BJ (cell line): ENCODE measurements at regions not wholly inside any gene's neighbourhood (a gene's known extent, or its start where the extent isn't known, plus 50 kb on each side); places are given as distances from the start of the nearest gene placed in this dataset. TPM values are rescaled to one million over a fixed set of nuclear protein-coding genes. Genes with fewer than 3 reads are reported as not detected.

Source experiments
- CTCF ChIA-PET: fragments of 350-600 bp; formaldehyde crosslinking; extraction: SDS; loops from one replicate; lab custom pipeline; 2021; ENCODE audit warnings: antibody characterized with exemption, inconsistent platforms; lab: Yijun Ruan, JAX
- POLR2A ChIA-PET: fragments of 300-600 bp; sonication (Branson Sonifier 250); formaldehyde crosslinking; extraction: SDS; loops from one replicate; lab custom pipeline; 2021; ENCODE audit warnings: antibody characterized with exemption; lab: Charles Lee
- DNase-seq: peaks from one replicate; pipeline ENCODE4 v3.0.0-alpha.2; 2011; ENCODE audit warnings: low read depth
- H3K27me3 ChIP-seq: 2 replicates; pipeline ENCODE4 v1.6.0; 2011; ENCODE audit warnings: low read length; ENCODE audit not compliant: control insufficient read depth, insufficient read depth
- H3K36me3 ChIP-seq: 2 replicates; pipeline ENCODE4 v1.5.1; 2011; ENCODE audit warnings: low read length; ENCODE audit not compliant: control insufficient read depth, insufficient read depth
- H3K4me3 ChIP-seq: 2 replicates; pipeline ENCODE4 v1.5.1; 2011; ENCODE audit warnings: low read depth, mild to moderate bottlenecking, control low read depth, low read length
- small RNA-seq: library from RNA; depleted of rRNA; stranded (forward); fragments of <200 nt; gene quantifications from one replicate; pipeline ENCODE3, GENCODE V24; 2012; ENCODE audit warnings: low replicate concordance, low read depth; ENCODE audit not compliant: insufficient read length
- TF ChIP-seq, protein P1 (sequence below): IDR thresholded peaks from 2 replicates; pipeline ENCODE4 v1.5.1; 2011; ENCODE audit warnings: low read depth, mild to moderate bottlenecking, control low read depth, inconsistent platforms, low read length, moderate library complexity; ENCODE audit not compliant: insufficient read depth

GRCh38 chr1:182118851-182119250 lies 57.3 kb upstream of the ZNF648 start:
- ChIA-PET CTCF (interaction anchor here (0.8 to 1.3 kb wide), 2 partner anchors 50 to 278 kb away, joined by 3 read pairs; no protein-coding TSS in a partner anchor), POLR2A (no interaction called here)
- Histone ChIP-seq H3K4me3 (no peak overlapping the region), H3K36me3 (no peaks in the 10 kb centered on the region), H3K27me3 (no peaks in the 10 kb centered on the region)
- TF ChIP-seq, protein P1, sequence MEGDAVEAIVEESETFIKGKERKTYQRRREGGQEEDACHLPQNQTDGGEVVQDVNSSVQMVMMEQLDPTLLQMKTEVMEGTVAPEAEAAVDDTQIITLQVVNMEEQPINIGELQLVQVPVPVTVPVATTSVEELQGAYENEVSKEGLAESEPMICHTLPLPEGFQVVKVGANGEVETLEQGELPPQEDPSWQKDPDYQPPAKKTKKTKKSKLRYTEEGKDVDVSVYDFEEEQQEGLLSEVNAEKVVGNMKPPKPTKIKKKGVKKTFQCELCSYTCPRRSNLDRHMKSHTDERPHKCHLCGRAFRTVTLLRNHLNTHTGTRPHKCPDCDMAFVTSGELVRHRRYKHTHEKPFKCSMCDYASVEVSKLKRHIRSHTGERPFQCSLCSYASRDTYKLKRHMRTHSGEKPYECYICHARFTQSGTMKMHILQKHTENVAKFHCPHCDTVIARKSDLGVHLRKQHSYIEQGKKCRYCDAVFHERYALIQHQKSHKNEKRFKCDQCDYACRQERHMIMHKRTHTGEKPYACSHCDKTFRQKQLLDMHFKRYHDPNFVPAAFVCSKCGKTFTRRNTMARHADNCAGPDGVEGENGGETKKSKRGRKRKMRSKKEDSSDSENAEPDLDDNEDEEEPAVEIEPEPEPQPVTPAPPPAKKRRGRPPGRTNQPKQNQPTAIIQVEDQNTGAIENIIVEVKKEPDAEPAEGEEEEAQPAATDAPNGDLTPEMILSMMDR = no peak
- DNase-seq = no peak

- ChIA-PET POLR2A (no interaction called here), CTCF (no interaction called here)
- no peak for DNase-seq
- TF ChIP-seq, protein P1 = no peak
- H3K27me3 ChIP-seq = no peaks in the 10 kb centered on the region; the same call in 1 of the 2 replicates
- H3K36me3 ChIP-seq = no peaks in the 10 kb centered on the region
- no peak overlapping the region for H3K4me3 ChIP-seq
Observed at GRCh38 chr1:182114627-182115023, 53.1 kb upstream of the ZNF648 start.

DNA sequence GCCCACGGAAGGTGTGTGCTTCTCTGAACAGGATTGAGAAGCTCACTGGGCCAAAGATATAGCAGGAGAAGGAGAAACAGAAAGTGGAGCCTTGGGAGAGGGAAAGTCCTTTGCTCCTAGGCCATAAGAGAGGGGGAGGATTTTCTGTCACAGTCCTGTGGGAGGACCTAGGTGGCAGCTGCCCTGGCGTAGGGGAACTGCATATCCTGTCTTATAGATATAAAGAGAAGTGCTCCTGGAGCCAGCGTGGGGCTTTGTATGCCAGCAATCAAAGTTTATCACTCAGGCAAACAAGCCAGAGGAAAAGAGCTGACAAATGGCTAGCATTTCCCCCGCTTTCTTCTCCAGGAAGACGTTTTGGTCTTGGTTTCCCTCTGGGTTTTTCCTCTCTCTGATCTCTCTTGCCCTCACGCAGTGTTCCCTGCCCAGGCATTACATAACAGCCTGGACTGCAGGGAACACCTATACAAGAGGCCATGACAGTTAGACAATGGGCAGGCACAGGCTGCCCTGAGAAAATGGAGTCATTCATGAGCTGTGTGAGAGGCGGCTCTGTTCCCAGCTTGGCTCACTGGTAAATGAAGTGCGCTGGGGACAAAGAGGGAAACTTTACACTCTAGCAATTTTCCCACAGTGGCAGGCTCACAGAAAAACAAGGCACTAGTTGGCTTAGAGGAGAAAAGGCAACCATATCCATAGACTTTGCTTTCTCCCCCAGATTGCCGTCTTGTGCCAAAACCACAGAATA lies 52.5 kb upstream of the ZNF648 start:
- Histone ChIP-seq H3K36me3 (no peaks in the 10 kb centered on the region), H3K27me3 (no peaks in the 10 kb centered on the region; the same call in 1 of the 2 replicates), H3K4me3 (no peak overlapping the region)
- POLR2A ChIA-PET = no interaction called here
- DNase-seq = no peak
- CTCF ChIA-PET = interaction anchor here (0.6 to 1.1 kb wide), 2 partner anchors 29 to 348 kb away, joined by 3 to 4 read pairs; no protein-coding TSS in a partner anchor
- TF ChIP-seq, protein P1 = no peak

DNA sequence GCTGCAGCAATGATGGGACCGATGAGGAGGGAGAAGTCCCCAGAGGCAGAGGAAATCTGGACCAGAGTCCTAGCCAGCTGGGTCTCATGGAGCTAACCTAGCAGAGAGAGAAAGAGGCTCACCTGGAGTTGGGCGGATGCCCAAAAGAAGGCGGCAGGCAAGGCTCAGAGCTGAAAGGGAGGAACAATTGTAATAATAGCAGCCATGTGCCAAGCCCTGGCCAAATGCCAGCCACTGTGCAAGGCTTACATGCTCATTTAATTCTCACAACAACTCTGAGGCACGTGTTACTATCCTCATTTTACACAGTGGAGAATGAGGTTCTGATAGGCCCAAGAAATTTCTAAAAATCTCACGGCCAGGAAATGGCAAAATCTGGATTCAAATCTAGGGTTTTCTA lies 50.0 kb upstream of the ZNF648 start:
- ChIA-PET POLR2A (no interaction called here), CTCF (interaction anchor here (0.5 kb wide), 1 partner anchor 48 kb away, joined by 3 read pairs; no protein-coding TSS in a partner anchor)

More for the DNA sequence above, 50.0 kb upstream of the ZNF648 start:
- TF ChIP-seq, protein P1 = no peak
- H3K36me3 ChIP-seq = no peaks in the 10 kb centered on the region
- H3K4me3 ChIP-seq = no peak overlapping the region
- no peak for DNase-seq
- no peaks in the 10 kb centered on the region; the same call in 1 of the 2 replicates for H3K27me3 ChIP-seq

Small RNA genes lying in the stretch of these regions (small RNA-seq; reads per million reads assigned to genes)
- not detected for gene RNU6-152P
